KMS-11 (cell line): ENCODE measurements at regions not wholly inside any gene's neighbourhood (a gene's known extent, or its start where the extent isn't known, plus 50 kb on each side); places are given as distances from the start of the nearest gene placed in this dataset.

Experiments
- H2AFZ ChIP-seq: fragments of 200-600 bp; sonication (generic); 2 replicates; pipeline ENCODE4 v1.6.1; 2016; ENCODE audit warnings: antibody characterized with exemption, mixed run types, low read depth
- H3K27ac ChIP-seq: fragments of 200-600 bp; sonication (generic); 2 replicates; pipeline ENCODE4 v1.6.1; 2016; ENCODE audit warnings: mild to moderate bottlenecking, mixed run types
- H3K27me3 ChIP-seq: fragments of 200-600 bp; sonication (generic); 2 replicates; pipeline ENCODE4 v1.6.1; 2017; ENCODE audit warnings: mild to moderate bottlenecking, low read depth, mixed run types, moderate library complexity; ENCODE audit not compliant: insufficient read depth
- H3K36me3 ChIP-seq: fragments of 200-600 bp; sonication (generic); 2 replicates; pipeline ENCODE4 v1.6.1; 2017; ENCODE audit warnings: mild to moderate bottlenecking, mixed run types; ENCODE audit not compliant: insufficient read depth
- H3K4me1 ChIP-seq: fragments of 200-600 bp; sonication (generic); 2 replicates; pipeline ENCODE4 v1.6.1; 2016; ENCODE audit warnings: mild to moderate bottlenecking, low read depth, mixed run types; ENCODE audit not compliant: poor library complexity, severe bottlenecking
- H3K4me2 ChIP-seq: fragments of 200-600 bp; sonication (generic); 2 replicates; pipeline ENCODE4 v1.7.0; 2016; ENCODE audit warnings: mild to moderate bottlenecking, mixed run types
- H3K4me3 ChIP-seq: fragments of 200-600 bp; sonication (generic); IDR thresholded peaks from 2 replicates; pipeline ENCODE4 v1.6.1; 2017; ENCODE audit warnings: low read depth, low read length, mixed read lengths; ENCODE audit not compliant: insufficient read depth
- H3K79me2 ChIP-seq: fragments of 200-600 bp; sonication (generic); 2 replicates; pipeline ENCODE4 v1.6.1; 2016; ENCODE audit warnings: low read depth, mixed run types; ENCODE audit not compliant: insufficient read depth
- H3K9ac ChIP-seq: fragments of 200-600 bp; sonication (generic); 2 replicates; pipeline ENCODE4 v1.6.1; 2016; ENCODE audit warnings: mild to moderate bottlenecking, mixed run types
- H4K20me1 ChIP-seq: fragments of 200-600 bp; sonication (generic); 2 replicates; pipeline ENCODE4 v1.6.1; 2016; ENCODE audit warnings: mild to moderate bottlenecking, mixed run types; ENCODE audit not compliant: insufficient read depth
- TF ChIP-seq, protein P1 (sequence below): fragments of 200-600 bp; sonication (generic); conservative IDR thresholded peaks from 2 replicates; pipeline ENCODE4 v1.6.1; 2017; ENCODE audit warnings: low read depth, mild to moderate bottlenecking, antibody characterized with exemption, low read length, moderate library complexity, mixed read lengths

GRCh38 chr3:39718674-39719595 lies 90.5 kb upstream of the MYRIP start:
- H3K27me3 ChIP-seq: no peaks in the 10 kb centered on the region
- no peak overlapping the region for H3K9ac ChIP-seq
- H3K36me3 ChIP-seq: no peaks in the 10 kb centered on the region
- no peaks in the 10 kb centered on the region for H3K4me1 ChIP-seq
- H2AFZ ChIP-seq: no peak overlapping the region
- H4K20me1 ChIP-seq: no peaks in the 10 kb centered on the region
- H3K4me3 ChIP-seq: no peak overlapping the region
- TF ChIP-seq, protein P1, sequence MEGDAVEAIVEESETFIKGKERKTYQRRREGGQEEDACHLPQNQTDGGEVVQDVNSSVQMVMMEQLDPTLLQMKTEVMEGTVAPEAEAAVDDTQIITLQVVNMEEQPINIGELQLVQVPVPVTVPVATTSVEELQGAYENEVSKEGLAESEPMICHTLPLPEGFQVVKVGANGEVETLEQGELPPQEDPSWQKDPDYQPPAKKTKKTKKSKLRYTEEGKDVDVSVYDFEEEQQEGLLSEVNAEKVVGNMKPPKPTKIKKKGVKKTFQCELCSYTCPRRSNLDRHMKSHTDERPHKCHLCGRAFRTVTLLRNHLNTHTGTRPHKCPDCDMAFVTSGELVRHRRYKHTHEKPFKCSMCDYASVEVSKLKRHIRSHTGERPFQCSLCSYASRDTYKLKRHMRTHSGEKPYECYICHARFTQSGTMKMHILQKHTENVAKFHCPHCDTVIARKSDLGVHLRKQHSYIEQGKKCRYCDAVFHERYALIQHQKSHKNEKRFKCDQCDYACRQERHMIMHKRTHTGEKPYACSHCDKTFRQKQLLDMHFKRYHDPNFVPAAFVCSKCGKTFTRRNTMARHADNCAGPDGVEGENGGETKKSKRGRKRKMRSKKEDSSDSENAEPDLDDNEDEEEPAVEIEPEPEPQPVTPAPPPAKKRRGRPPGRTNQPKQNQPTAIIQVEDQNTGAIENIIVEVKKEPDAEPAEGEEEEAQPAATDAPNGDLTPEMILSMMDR: no peak
- H3K4me2 ChIP-seq: no peak overlapping the region
- no peaks in the 10 kb centered on the region for H3K79me2 ChIP-seq
- no peak overlapping the region for H3K27ac ChIP-seq

DNA sequence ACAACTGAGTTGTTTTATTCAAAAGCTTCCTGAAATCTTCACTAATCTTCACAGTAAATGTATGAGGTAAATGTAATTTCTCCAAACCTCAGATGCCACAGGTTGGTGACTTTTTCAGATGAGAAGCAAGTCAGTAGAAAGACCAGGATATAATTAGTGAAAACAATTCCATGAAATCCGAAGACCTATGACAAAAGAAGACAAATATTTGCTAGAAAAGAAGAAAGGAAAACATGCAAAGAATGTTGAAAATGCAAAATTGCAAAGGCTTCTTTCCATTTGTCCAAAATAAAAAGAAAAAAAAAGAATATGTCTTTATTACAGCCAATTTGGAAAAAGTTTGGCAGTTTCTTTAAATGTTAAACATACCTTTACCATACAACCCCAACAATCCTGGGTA lies 88.3 kb upstream of the MYRIP start:
- no peak overlapping the region for H2AFZ ChIP-seq
- no peak overlapping the region for H3K4me2 ChIP-seq
- no peak overlapping the region for H3K4me3 ChIP-seq
- H3K36me3 ChIP-seq: no peaks in the 10 kb centered on the region
- no peak overlapping the region for H3K27ac ChIP-seq
- no peaks in the 10 kb centered on the region for H3K27me3 ChIP-seq
- TF ChIP-seq, protein P1: no peak
- H4K20me1 ChIP-seq: no peaks in the 10 kb centered on the region
- no peaks in the 10 kb centered on the region for H3K4me1 ChIP-seq
- H3K9ac ChIP-seq: no peak overlapping the region
- no peaks in the 10 kb centered on the region for H3K79me2 ChIP-seq

DNA sequence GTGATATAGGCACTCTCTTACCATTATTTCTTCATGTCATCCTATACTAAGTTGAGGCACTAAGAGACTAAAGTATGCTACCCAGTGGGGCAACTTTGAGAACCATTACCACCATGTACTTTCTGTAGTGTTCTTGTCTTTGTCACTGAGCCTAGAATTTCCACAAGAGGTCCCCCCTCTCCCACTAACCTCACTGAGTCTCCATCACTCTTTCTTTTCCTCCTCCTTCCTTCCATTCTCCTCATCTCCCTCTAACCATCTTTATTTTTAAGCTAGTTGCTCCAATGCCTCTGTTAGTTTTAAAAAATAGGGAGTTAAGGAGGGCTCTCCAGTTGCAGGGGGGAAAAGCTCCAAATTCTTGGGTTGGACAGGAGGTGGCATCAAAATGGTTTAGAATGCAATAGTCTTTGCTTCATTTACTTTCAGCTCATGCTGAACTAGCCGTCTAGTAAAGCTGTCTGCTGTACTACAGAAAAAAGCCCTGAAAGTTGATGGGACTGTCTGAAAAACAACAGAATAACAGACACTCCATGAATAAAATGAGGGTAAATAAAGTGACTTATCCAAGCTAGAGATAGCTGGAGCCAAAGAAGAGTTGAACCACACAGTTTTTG lies 85.1 kb upstream of the MYRIP start:
- H3K9ac ChIP-seq: no peak overlapping the region
- no peak overlapping the region for H2AFZ ChIP-seq
- no peak overlapping the region for H3K4me3 ChIP-seq
- TF ChIP-seq, protein P1: no peak
- no peaks in the 10 kb centered on the region for H3K27me3 ChIP-seq
- no peak overlapping the region for H3K27ac ChIP-seq
- H3K79me2 ChIP-seq: no peaks in the 10 kb centered on the region
- H3K4me1 ChIP-seq: no peaks in the 10 kb centered on the region
- no peak overlapping the region for H3K4me2 ChIP-seq
- H3K36me3 ChIP-seq: no peaks in the 10 kb centered on the region
- no peaks in the 10 kb centered on the region for H4K20me1 ChIP-seq

DNA sequence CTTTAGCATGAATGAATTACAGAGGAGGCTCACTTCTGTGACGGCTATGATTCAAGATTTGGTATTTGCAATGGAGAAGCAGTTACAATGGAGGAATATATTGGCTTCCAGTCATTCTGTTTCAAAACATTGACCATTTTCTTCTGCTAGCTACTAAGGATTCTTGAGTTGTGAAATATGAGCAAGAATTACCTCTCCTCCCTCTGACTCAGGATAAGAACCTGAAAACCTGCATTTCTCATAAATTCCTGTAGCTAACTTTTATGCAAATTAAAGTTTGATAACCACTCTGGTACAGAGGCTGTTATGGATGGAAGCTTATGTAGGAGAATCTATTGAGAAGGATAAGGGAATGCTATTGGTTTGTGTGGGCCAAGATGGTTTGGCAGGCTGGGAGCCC lies 84.1 kb upstream of the MYRIP start:
- H4K20me1 ChIP-seq: no peaks in the 10 kb centered on the region
- no peak overlapping the region for H3K4me3 ChIP-seq
- TF ChIP-seq, protein P1: no peak
- H2AFZ ChIP-seq: no peak overlapping the region
- no peaks in the 10 kb centered on the region for H3K36me3 ChIP-seq
- no peaks in the 10 kb centered on the region for H3K4me1 ChIP-seq
- no peaks in the 10 kb centered on the region for H3K79me2 ChIP-seq
- no peak overlapping the region for H3K27ac ChIP-seq
- no peak overlapping the region for H3K4me2 ChIP-seq
- H3K9ac ChIP-seq: no peak overlapping the region
- no peaks in the 10 kb centered on the region for H3K27me3 ChIP-seq
